HG03342 (cell line): ENCODE measurements at regions not wholly inside any gene's neighbourhood (a gene's known extent, or its start where the extent isn't known, plus 50 kb on each side); places are given as distances from the start of the nearest gene placed in this dataset.

Source experiments
- ATAC-seq: cut with Tn5 transposase; IDR thresholded peaks from one replicate; pipeline ENCODE4 v1.9.1; 2021; ENCODE audit warnings: mild to moderate bottlenecking, moderate library complexity; ENCODE audit not compliant: unreplicated experiment

DNA sequence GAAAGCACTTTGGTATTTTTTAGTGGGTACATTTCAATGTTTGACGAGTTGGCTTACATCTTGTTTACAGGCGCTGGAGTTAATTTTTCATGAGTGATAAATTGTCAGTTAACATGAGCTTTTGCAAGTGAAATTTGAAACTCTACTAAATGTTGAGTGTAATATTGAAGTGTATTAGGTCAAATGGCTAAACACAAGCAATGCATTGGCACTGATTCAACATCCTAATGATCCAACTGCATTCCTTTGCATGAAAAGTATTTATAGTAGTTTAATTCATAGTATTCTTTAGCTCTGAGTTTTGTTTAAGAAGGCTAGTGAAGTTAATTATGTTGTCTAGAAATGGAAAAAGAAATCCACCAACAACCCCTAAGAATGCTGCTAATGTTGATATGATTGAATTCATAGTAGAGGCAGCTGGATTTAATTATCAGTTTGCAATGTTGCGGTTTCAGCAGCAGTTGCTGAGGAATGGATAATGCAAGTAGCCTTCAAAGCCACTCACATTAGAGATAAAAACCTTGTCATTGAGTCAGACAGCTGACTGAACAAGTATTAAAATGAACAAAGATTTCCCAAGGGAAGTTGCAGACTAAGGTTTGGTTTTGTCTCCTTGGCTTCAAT, 245.6 kb upstream of the GOLIM4 start:
- ATAC-seq = no peak

GRCh38 chr3:168338161-168338560, 242.4 kb upstream of the GOLIM4 start:
- no peak for ATAC-seq

GRCh38 chr3:168336276-168336675, 240.6 kb upstream of the GOLIM4 start:
- no peak for ATAC-seq

DNA sequence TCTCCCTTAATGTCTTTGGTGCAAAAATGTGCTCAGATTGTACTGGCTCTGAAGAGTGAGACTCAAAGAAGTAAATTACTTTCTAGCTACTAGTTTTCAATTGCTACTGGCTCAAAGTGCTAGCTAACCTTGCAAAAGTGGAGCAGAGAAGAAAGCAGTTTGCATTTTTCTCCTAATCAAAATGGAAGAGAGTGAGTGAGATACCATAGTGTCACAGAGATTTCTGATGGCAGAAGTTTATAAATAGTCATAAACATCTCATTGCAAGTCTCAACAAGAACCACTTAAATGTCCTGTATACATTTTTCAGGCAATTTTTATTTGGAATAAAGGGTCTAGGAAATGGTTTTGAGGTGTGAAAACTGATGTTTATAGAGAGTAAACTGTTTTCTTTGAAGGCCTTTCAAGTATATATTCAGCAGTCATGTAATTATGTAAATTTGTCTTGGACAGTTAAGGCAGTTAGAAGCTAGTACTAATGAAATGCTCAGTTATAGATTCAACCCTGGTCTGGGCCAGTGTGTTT, 237.7 kb upstream of the GOLIM4 start:
- ATAC-seq = no peak

- ATAC-seq = no peak
Observed at GRCh38 chr3:168331756-168332155, 236.0 kb upstream of the GOLIM4 start.

GRCh38 chr3:168330983-168331382, 235.3 kb upstream of the GOLIM4 start:
- no peak for ATAC-seq

DNA sequence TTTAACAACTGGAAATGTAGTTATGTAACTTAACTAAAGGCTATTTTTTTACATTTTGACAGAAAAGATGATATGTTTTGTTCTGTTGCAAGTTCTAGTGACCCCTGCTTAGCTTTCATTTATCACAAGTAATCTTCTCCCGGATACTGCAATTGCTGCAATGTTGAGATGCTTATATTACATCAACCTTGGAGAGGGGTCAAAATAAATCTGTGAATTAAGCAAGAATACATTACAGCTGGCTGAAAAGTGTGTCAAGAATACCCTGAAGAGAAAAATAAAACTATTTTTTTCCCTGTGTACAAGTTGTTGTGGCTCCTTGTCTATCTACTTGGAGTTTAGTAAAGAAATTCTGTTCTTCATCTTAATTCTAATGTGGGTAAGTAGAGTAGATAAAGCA, 232.1 kb upstream of the GOLIM4 start:
- ATAC-seq = no peak

- no peak for ATAC-seq
Observed at GRCh38 chr3:168325684-168326083, 230.0 kb upstream of the GOLIM4 start.

GRCh38 chr3:168322941-168323340, 227.2 kb upstream of the GOLIM4 start:
- no peak for ATAC-seq

GRCh38 chr3:168314166-168314565, 218.4 kb upstream of the GOLIM4 start:
- ATAC-seq = no peak

DNA sequence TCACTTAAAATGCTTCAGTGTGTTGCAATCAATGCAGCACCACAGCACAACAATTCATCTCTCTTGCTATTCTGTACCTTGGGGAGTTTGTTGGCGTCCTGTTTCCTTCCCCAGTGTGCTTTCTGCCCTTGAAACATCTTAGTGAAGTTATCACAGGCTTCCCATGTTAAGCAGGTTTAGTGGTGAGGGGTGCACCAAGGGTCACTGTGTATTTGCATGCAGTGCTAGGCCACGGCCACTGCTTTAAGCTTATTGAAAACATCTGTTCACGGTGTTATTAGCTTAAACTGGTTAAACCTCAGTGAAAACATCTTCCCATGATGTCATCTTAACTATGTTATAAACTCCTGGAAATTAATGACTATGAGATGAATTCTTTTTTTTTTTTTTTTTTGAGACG, 217.3 kb upstream of the GOLIM4 start:
- no peak for ATAC-seq

DNA sequence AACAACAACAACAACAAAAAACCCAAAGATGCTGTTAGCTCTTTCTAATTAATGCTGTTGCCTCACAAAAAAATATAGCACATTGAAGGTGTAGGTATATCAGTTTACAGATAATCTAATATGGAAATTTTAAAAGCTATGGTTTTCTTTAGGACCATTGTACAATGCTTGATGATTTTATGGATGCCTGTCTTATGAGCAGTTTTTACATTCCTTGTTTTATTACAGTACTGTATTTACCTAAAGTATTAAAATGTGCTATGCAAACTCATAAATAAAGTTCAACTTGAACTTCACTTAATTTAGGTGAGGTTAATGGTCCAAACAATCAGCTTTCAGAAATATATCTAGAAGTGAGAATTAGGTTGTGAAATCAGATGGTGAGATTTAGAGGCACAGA, 212.2 kb upstream of the GOLIM4 start:
- no peak for ATAC-seq

DNA sequence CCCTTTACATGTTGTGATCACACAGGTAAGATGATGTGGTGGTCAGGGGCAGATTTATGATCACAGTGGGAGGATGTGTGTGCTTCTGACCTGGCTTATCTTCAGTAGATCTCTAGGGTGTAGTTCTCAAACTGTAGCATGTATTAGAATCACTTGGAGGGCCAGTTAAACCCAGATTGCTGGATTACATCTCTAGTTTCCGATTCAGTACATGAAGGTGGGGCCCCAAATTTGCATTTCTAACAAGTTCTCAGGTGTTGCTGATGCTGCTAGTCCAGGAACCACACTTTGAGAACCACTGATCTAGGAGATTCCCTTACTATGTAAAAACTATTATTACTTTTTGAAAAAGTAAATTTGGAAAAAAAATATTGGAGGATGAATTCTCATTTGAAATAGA, 199.3 kb upstream of the GOLIM4 start:
- ATAC-seq = no peak

DNA sequence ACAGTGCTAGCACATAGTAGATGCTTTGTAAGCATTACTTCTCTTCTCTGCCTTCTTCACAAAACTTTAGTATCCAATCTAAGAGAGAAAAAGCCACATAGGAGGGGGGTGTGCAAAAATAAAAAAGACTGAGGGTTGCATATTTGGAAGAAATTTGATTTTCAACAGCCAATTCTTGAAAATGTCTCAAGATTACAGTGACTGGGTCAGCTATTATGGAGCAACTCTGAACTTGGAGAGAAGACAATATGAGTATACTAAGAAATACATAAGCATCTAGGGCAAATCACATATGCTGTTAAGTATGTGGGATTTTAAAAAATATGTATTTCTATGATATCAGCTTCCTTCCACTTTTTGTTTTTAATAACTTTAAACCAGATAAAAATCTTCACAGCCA, 196.6 kb upstream of the GOLIM4 start:
- ATAC-seq = no peak

- no peak for ATAC-seq
Observed at GRCh38 chr3:168289471-168290008, 193.8 kb upstream of the GOLIM4 start.

- no peak for ATAC-seq
Observed at GRCh38 chr3:168288511-168289401, 193.0 kb upstream of the GOLIM4 start.

- no peak for ATAC-seq
Observed at GRCh38 chr3:168285506-168285905, 189.8 kb upstream of the GOLIM4 start.

- no peak for ATAC-seq
Observed at GRCh38 chr3:168284728-168285127, 189.0 kb upstream of the GOLIM4 start.

- ATAC-seq = no peak
Observed at GRCh38 chr3:168275662-168276061, 179.9 kb upstream of the GOLIM4 start.

DNA sequence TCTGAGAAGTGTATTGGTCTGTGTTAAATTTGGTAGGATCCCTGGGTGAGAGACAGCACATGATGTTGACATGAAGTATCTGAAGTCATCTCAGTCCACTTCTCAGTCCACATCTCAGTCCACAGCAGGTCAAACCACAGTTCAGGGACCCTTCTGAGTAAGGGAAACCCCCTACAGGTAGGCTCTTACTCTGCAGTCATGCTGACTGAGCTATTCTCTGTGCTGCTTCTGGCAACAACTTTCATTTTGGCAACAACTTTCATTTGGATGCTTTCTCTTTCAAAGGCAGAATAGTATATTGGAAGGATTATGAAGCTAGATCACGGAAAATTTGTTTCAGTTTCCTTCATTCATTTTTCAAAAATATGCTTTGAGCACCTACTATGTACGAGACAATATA, 178.2 kb upstream of the GOLIM4 start:
- ATAC-seq = peak; percentile 91

DNA sequence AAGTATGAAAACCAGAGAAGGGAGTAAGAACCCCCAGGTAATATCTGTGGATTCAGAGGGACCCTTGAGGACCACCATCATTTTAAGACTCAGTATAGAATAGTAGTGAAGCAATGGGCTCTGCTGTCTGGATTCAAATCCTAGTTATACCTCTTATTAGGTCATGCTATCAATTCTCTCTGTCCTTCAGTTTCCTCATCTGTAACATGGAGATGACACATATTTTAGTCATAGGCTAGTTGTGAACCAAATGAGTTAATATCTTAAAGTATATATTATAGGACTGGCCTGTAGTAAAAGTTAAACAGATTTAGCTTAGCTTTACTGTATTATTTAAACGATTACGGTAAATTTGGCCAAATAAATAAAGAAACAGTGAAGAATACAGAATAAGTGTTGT, 177.3 kb upstream of the GOLIM4 start:
- ATAC-seq = no peak
